Esophagus muscularis mucosa (tissue), 4 donors: ENCODE measurements at regions not wholly inside any gene's neighbourhood (a gene's known extent, or its start where the extent isn't known, plus 50 kb on each side); places are given as distances from the start of the nearest gene placed in this dataset.

Experiments used
- DNase-seq: peaks from one replicate; pipeline ENCODE4 v3.0.0-alpha.2; 2017; ENCODE audit errors: extremely low spot score
- H3K27ac ChIP-seq, 4 donors: fragments of 200-600 bp; sonication (generic); replicated peaks in 1 of 4; 1 replicate in 3 of 4; 2 replicates in 1 of 4; pipeline ENCODE4 v1.5.1; 2016 to 2019; ENCODE audit warnings: mild to moderate bottlenecking in 1 of 4
- H3K27me3 ChIP-seq, 4 donors: fragments of 200-600 bp; sonication (generic); one replicate each; pipeline versions ENCODE4 v1.5.1 to v1.6.0; 2016 to 2019
- H3K36me3 ChIP-seq, 4 donors: fragments of 200-600 bp; sonication (generic); one replicate each; pipeline ENCODE4 v1.5.1; 2016 to 2019
- H3K4me1 ChIP-seq, 4 donors: fragments of 200-600 bp; sonication (generic); one replicate each; pipeline ENCODE4 v1.5.1; 2016 to 2019
- H3K4me3 ChIP-seq, 4 donors: fragments of 200-600 bp; sonication (generic); 1 replicate in 2 of 4; 2 replicates in 2 of 4; pipeline ENCODE4 v1.5.1; 2016 to 2019; ENCODE audit warnings: mild to moderate bottlenecking in 4 of 4, moderate library complexity in 1 of 4
- H3K9me3 ChIP-seq, 4 donors: fragments of 200-600 bp; sonication (generic); 1 replicate in 3 of 4; 2 replicates in 1 of 4; pipeline ENCODE4 v1.5.1; 2016 to 2019
- CTCF ChIP-seq, 3 experiments: fragments of 200-600 bp in 2 of 3; fragments of 450-650 bp in 1 of 3; sonication (generic) in 2 of 3; IDR thresholded peaks; one replicate each; pipeline ENCODE4 v1.5.1; 2017 to 2019; ENCODE audit warnings: antibody characterized with exemption in 3 of 3, mild to moderate bottlenecking in 2 of 3, moderate library complexity in 1 of 3
- EP300 ChIP-seq: sonication (generic); formaldehyde crosslinking; IDR thresholded peaks from one replicate; pipeline ENCODE4 v1.6.1; 2017; ENCODE audit warnings: antibody characterized with exemption
- POLR2A ChIP-seq: fragments of 450-650 bp; IDR thresholded peaks from one replicate; pipeline ENCODE4 v1.6.1; 2017; ENCODE audit warnings: antibody characterized with exemption, moderate library complexity, mild to moderate bottlenecking, low read depth
- POLR2AphosphoS5 ChIP-seq, 2 donors: sonication (generic); formaldehyde crosslinking; IDR thresholded peaks; one replicate each; pipeline ENCODE4 v1.6.1; 2017; ENCODE audit warnings: antibody characterized with exemption in 2 of 2
- WGBS: methylation state at CpG from one replicate; pipeline ENCODE4 v1.1.5; 2018; 5-methylcytosine and 5-hydroxymethylcytosine counted together
- intact Hi-C: fragments of 100-400 bp; cut with DNase I; formaldehyde crosslinking; loops from one replicate; pipeline ENCODE4 v1.15.1; 2023

DNA sequence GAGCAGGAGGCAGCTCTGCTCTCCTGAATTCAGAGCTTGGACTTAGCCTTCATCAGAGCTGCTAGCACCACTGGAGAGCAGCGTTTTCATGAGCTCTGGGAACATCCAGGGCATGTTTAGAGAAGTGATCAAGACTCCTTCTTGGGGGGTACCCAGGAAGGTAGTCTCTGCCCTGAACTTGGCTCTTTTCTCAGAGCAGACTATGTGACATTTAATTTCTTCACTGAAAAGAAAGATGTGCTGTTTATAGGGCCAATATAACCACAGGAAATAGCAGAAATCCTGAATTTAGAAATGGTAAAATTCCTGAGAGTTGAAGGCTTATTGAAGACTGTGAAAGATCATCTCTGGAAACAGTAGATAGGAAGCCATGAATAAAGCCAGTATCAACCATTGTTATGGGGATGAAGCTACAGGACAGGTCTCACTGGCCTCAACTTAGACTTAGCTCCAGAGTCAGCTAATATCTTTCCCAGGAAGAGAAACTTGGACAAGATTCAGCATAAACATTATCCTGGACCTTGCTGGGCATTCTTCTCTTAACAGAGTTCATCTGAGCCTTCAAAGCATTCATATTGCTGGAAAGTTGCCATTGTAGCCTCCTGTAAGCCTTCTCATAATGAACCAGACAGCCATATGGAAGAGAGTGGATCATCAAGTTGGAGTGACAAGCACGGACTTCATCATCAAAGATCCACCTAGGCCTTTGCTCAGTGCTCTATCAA is 386.6 kb upstream of the THBS1 start:
- 74% methylated on average over 2 of the region's 2 CpGs for WGBS

GRCh38 chr15:39195961-39196486 is 384.9 kb upstream of the THBS1 start:
- intact Hi-C loops: no loop called here
- Histone ChIP-seq H3K4me1 (peaks cover 4 to 8% (median 7%) of the 10 kb centered on the region in 4 donors), H3K4me3 (no peak overlapping the region), H3K27me3 (no peaks in the 10 kb centered on the region), H3K9me3 (no peaks in the 10 kb centered on the region), H3K27ac (no peak overlapping the region), H3K36me3 (no peaks in the 10 kb centered on the region)
- WGBS: 45% methylated on average over 3 of the region's 3 CpGs
- DNase-seq: no peak
- TF ChIP-seq CTCF (IDR thresholded peaks at IDR 0.05) (no peak), POLR2A (no peak), POLR2AphosphoS5 (IDR thresholded peaks at IDR 0.05) (no peak), EP300 (no peak)

More for the DNA sequence above, 386.6 kb upstream of the THBS1 start:
- H3K9me3 ChIP-seq: no peaks in the 10 kb centered on the region
- peaks cover 1 to 8% (median 7%) of the 10 kb centered on the region in 4 donors for H3K4me1 ChIP-seq
- no peak for DNase-seq
- intact Hi-C loops: no loop called here
- H3K27ac ChIP-seq: no peak overlapping the region
- TF ChIP-seq POLR2AphosphoS5 (IDR thresholded peaks at IDR 0.05) (no peak), POLR2A (no peak), EP300 (no peak), CTCF (IDR thresholded peaks at IDR 0.05) (no peak)
- H3K4me3 ChIP-seq: no peak overlapping the region
- no peaks in the 10 kb centered on the region for H3K27me3 ChIP-seq
- no peaks in the 10 kb centered on the region for H3K36me3 ChIP-seq

DNA sequence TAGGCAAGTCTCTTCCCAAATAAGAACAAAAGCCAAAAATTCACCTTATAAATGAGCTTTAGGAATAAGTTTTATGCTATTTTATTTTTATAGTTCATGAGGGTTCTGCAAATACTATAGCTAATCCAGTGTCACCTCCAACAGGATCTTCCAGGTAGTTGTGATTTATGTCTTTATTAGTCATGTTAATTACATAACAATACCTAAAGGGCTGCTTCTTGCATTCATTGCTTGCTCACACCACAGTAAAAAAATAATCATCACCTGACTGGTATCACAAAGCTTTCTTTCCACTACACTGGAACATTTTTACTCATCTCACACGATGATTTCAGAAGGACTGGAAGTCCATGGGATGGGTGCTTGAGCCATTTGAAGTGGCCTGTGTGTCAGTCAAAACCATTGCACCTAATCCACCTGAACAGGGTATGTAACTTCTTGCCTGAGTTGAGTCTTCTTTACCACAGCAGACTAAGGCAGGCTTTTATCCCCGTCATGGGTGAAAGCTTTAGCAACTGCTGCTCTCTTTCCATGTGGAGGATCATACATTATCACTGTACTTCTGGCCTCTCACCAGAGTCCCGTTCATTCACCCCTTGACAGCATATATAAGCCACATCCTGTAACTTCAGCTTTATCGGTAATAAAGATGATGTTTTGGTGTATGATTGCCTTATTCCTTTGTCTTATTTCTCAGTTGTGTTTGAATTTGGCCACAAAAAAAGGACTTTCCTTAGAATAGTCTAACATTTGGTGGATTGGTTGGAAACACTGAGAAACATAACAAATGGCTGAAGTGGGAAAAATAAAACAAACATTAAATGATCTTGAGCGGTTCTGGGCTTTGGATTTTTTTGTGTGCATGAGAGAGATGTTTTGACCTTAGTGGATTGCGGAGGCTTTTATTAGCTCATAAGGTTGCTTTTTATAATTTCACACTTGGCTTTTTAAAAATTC is 382.6 kb upstream of the THBS1 start:
- H3K27me3 ChIP-seq: no peaks in the 10 kb centered on the region
- intact Hi-C loops: no loop called here
- H3K4me1 ChIP-seq: peaks cover 4 to 8% (median 7%) of the 10 kb centered on the region in 4 donors
- no peak for DNase-seq
- no peak overlapping the region for H3K27ac ChIP-seq
- TF ChIP-seq CTCF (IDR thresholded peaks at IDR 0.05) (no peak), POLR2AphosphoS5 (IDR thresholded peaks at IDR 0.05) (no peak), POLR2A (no peak), EP300 (no peak)
- H3K9me3 ChIP-seq: no peaks in the 10 kb centered on the region
- 74% methylated on average over 6 of the region's 6 CpGs for WGBS
- no peak overlapping the region for H3K4me3 ChIP-seq
- no peaks in the 10 kb centered on the region for H3K36me3 ChIP-seq

DNA sequence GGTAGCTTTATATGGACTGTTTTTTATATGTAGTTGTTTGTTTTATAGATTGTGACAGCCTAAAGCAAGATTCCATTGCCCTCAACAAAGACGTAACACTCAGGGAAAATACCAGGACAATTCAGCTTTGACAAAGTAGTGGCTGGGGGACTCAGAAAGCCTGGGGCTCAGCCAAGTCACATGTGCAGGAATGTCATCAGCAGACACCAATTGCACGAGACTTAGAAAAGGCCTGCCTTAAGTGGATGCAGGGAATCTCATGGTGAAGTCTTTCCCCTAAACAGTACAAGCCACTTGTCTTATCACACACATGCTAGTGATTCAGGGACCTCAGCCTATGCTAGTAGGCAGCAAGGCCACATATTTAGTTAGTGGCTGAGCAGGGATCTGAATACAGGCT is 381.8 kb upstream of the THBS1 start:
- intact Hi-C loops: no loop called here
- no peak overlapping the region for H3K4me3 ChIP-seq
- DNase-seq: no peak
- peaks cover 4 to 6% (median 5%) of the 10 kb centered on the region in 4 donors for H3K4me1 ChIP-seq
- WGBS: 50% methylated on average over 1 of the region's 2 CpGs
- no peak for TF ChIP-seq POLR2AphosphoS5 (IDR thresholded peaks at IDR 0.05)
- no peak for TF ChIP-seq CTCF (IDR thresholded peaks at IDR 0.05)
- no peak for TF ChIP-seq POLR2A
- TF ChIP-seq EP300: no peak
- H3K27ac ChIP-seq: no peak overlapping the region
- no peaks in the 10 kb centered on the region for H3K9me3 ChIP-seq
- H3K27me3 ChIP-seq: no peaks in the 10 kb centered on the region
- no peaks in the 10 kb centered on the region for H3K36me3 ChIP-seq
